ENCODE measurements at regions not wholly inside any gene's neighbourhood (a gene's known extent, or its start where the extent isn't known, plus 50 kb on each side); places are given as distances from the start of the nearest gene placed in this dataset.

DNA sequence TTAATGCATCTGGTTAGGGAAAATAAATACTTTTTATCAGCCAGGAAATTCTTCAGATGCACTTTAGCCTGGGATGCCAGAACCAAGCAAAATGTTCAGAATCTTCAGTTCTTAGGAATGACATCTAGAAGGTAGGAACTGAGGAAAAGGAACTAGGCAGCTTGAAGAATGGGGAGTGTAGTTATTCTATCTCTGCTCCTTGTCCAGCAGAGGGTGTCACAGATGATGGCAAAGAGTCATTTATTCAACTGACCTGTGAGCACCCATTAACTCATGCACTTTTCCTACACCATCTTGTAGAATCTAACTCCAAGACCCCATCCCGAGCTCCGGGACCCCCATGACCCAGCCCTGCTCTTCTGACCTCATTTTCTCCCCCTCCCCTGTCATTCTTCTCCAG is 122.1 kb upstream of the ISX start:
- DNase-seq, result no peak

DNA sequence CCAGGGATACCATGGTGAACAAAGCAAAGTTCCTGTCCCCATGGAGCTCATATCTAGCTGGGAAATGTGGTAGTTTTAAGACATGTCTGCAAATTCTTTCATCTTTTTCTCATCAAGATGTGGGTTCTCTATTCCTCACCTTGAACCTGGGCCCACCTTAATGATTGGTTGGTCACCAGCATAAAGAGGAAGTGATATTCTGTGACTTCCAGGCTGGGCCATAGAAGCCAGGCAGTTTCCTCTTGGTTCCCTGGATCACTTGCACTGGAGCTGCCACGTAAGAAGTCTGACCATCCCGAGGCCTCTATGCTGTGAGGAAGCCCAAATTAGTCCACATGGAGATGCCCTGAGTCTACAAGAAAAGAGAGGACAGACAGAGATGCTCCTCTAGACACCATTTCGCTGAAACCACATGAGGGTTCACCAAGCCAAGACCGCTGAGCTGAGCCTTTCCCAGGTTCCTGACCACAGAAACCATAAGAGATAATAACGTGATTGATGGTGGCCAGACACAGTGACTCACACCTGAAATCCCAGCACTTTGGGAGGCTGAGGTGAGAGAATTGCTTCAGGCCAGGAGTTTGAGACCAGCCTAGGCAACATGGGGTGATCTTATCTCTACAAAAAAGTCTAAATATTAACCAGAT is 119.5 kb upstream of the ISX start:
- no peak for DNase-seq

DNA sequence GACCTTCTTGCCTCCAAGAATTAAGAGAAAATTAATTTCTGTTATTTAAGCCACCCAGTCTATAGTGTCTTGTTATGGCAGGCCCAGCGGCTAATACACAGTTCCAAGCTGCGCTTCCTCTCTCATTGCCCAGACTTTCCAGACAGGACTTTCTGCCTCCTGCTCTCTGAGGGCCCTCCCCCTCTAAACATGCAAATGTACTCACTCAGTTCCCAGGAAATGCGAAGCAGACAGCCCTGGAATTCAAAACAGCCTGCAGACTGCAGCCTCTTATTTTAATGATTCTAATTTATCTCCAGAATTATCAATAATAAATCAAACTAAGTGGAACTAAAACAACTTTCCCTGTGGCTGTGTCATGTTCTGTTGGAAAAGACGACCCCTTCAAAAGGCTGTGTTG is 115.5 kb upstream of the ISX start:
- DNase-seq, result no peak

DNA sequence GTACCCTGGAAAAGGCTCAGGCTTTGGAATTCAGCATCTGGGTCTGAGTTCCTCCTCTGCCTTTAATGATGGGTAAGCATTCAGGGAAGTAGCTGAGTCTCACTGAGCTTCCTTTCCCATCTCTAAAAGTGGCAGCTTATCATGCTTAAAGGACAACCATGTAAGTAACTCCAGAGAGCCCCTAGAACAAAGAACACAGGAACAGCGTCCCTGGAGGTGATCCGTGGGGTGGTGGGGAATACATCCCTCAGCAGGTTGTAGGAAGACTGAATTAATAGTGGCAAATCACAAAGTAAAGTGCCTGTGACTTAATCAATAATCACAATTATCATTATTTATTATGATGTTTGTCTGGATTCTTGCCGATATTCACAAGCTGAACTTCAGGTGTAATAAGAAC is 114.7 kb upstream of the ISX start:
- DNase-seq, result no peak

DNA sequence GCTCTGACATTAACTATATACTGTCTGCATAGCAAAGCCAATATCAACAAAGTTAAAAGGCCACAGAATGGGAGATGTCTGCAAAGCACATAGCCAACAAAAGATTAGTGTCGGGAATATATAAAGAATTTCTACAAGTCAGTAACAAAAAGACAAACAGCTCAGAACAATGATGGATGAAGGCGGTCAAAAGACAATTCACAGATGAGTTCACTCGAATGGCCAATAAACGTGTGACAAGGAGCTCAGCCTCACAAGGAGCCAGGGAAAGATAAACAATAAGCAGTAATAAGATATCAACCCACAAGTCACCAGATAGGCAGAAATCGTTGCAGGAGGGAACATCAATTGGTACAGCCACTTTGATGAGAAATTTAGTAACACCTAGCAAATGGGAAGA is 106.0 kb upstream of the ISX start:
- DNase-seq, result no peak

DNA sequence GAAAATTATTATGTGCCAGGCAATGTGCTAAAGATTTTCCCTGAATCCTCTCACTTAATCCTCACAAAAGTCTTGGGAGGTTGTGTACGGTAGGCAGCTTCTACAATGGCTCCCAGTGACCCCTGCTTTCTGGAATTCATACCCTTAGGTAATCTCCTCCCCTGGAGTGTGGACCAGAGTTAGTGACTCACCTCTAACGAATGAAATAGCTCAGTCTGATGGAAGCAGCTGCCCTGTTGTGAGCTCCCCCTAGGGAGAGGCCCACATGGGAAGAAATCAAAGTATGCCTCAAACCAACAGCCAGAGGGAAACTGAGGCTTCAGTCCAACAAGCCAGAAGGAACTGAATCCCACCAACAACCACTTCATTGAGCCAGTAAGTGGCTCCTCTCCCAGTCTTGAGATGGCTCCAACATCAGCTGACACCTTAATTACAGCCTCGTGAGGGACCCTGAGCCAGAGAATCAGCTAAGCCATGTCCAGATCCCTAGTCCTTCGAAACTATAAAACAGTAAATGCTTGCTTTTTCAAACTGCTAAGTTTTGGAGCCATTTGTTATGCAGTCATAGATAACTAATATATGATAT is 98.9 kb upstream of the ISX start:
- DNase-seq, result no peak

DNA sequence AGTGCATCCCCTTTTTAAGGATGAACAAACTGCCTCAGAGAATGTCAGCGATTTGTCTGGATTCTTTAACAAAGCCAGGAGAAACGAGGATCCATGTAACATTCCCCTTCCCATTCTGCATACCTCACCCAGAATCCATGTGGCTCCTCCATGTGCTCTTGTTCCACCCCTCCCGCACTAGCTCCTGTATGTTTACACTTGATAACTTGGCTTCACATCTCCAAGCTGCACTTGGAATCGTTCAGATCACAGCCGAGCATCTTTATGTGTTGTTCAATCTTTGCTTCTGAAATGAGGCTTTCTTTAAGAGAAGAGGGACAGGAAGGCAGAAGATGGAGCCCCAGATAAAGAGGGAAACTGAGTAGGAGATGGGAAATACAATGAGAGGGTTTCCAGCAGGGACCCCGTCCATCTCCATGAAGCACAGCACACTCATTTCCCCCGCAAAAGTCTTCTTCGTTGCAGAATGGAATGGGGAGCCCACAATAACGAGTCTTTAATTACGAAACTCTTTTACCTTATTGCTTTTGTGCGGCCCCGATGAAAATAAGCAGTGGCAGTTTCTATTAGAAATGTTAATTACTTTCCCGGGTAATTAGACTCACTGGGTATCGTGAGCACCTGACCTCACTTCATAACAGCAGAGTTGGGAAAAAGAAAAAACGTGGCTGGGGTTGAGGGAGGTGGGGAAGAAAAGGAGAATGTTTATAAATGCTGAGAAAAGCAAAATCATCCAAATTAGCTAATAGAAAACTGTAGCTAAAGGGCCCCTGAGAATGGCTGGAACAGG is 96.8 kb upstream of the ISX start:
- no peak for DNase-seq

DNA sequence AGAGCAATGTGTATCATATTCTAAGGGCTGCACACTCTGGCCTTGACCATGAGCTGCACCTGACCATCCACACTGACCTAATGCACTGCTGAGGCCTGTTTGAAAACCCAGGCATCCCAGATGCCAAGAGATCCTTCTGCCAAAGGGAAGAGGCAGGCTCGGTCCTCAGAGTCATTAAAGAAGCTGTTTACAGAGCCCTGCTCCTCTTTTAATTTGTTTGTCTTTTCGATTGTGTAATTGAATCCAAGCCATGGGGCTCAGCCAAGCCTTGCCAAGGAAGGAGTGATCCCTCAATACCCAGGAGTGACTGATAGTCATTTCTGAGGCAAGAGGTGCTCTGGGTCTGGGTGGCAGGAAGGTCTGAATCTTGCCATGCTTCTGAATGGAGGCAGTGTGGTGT is 94.5 kb upstream of the ISX start:
- no peak for DNase-seq

DNA sequence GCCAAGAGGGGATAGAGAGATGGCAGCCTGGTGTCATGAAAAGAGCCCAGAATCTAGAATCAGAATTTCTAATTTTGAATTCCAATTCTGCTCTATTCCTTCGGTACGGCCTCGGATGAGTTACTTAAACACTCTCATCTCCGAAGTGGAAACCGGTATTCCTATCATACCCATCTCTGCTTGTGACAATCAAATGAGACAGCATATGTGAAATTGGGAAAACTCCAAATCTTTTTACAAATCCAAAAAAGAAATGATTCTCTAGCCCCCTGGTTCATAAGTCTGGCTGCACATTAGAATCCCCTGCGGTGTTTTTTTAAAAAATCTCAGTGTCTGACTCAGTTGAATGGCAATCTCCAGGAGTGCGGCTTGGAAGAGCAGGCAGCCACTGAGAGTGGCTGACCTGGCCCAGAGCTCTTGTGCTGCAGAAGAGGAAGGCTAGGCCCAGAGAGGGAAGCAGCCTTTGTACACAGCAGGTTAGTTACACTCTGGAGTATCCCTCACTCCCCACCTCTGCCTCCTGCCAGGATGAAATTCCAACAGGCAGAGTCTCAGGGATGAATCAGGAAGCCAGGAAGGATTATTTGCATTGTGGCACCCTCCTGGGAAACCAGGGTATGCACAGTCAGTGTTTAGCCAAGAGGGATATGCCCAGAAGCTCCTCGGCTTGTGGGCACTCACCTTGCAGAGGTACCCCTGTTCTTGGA is 93.6 kb upstream of the ISX start:
- DNase-seq, result no peak

DNA sequence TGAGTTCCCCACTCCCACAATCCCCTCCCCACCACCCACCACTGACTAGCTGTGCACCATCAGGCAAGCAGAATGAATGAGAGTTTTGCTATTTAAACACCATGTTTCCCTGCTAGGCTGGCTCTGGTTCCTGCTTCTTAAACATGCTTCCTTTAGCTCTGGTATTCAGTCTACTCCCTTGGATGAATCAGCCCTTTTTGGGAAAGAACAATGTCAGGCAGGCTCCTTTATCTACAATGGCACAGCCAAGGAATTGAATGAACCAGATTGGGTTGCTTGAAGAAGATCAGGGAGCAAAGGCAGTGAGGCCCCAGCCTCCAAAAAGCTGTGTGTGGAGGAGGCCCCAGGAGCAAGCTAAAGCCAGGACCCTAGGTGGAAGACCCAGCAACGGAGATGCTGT is 92.9 kb upstream of the ISX start:
- DNase-seq, result no peak

DNA sequence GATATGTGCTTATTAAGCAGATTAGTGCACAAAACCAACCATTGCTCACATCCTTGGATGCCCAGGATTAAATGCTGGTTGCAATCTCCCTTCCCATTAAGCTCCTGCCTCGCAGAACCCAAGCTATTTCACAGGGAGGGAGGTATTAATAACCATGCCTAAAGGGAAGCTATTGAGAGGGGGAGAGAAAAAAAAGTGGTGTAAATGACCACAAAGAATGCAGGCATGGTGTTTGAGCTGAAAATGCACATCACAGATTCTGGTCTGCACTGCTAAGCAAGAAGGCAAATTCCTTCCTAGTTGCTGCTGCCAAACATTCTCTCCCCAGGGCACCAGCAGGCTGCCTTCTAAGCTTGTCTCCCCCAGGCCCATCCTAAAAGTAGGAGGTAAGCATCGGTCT is 92.0 kb upstream of the ISX start:
- DNase-seq, result no peak

DNA sequence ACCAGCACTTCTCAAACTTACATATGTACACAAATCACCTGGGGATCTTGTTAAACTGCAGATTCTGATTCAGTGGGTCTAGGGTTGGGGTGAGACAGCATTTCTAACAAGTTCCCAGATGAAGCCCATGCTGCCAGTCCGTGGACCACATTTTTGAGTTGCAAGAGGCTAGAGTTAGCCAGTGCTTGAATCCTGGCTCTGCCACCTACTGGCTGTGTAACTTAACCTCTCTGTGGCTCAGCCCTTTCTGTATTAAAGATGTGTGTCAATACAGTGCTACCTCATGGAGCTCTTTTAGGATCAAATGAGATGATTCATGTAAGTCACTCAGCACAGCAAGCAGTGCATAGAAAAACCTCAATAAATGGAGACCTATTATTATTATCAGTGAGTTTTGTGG is 90.2 kb upstream of the ISX start:
- DNase-seq, result no peak

DNA sequence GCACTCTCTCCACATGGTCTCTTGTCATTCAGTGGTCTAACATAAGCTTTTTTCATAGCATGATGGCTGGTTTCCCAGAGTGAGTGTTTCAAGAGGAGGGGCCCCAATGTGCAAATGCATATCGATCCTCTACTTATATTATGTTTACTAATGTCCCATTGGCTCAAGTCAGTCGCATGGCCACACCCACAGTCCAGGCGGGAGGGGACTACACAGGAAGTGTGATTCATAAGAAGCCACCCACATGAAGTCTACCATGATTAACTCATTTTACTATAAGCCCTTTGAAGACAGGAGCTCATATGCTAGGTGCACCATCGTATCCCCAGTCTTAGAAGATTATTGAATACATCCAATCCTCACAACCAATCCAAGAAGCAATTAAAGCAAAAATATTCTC is 89.5 kb upstream of the ISX start:
- no peak for DNase-seq

DNA sequence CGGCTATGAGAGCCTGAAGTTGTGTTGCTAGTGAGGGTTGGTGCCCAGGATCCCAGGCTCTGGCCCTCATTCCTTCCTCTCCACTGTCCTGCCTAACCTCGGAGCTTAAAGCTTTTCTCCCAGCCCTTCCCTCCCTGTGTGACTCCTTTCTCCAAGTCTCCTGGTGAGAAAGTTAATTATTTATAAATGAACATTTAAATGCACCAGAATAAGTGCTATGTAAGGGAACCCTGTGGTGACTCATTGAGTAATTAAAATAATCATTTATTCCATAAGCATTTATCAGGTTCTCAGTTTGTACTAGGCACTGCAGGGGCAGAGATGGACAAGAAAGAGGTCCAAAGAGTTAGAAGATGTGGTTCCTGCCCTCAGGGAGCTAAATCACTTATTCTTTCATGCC is 89.1 kb upstream of the ISX start:
- DNase-seq, result no peak

DNA sequence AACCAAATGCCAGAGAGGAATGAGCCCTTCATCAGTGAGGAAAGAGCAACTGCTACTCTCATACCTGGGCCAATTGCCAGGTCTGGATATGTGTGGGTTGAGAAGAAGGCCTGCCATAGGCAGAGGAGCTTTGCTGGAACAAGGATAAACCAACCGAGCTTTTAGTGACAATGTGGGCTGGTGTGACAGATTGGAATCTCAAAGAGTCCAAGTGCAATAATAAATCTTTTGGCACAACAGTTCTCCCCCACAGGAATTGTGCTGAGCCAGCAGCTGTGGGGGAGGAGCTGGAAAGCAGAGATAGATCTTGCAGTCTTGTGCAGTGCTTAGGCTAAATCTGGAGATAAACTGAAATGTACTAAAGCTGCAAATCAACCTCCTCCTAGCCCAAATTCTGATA is 79.4 kb upstream of the ISX start:
- DNase-seq, result no peak

DNA sequence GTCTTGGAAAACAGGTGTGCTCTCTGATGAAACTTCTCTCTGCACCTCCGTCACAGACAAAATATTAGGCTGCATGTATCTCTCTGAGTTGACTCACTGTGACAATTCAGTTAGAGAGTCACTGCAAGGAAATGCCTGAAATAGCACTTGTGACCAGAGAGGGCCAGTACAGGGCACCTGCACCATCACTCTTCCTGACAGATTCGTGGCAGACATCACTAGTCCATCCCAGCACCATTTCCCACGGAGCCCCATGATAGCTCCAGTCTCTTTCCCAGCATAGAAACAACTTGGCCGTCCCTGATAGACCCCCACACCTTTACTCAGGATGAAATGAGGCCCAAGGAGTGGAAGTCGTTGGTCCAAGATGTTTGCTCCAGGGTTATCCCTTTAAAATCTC is 73.3 kb upstream of the ISX start:
- DNase-seq, result no peak

DNA sequence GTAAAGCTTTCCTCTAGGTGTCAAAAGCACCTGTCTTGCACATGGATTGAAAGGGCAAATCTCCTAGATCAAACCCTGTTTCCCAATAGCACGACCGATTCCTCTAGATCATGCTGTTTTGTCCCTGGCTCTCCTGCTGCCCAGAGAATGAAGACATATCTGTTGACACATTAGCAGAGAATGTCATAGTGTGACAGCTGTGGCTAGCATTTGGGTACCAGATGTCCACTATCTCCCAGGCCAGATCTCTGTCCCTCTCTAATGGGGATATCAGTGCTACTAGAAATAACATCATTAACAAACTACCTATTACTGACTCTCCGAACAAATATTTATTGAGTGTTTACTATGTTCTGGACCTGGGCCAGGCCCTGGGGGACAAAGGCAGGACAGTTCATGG is 72.4 kb upstream of the ISX start:
- no peak for DNase-seq

DNA sequence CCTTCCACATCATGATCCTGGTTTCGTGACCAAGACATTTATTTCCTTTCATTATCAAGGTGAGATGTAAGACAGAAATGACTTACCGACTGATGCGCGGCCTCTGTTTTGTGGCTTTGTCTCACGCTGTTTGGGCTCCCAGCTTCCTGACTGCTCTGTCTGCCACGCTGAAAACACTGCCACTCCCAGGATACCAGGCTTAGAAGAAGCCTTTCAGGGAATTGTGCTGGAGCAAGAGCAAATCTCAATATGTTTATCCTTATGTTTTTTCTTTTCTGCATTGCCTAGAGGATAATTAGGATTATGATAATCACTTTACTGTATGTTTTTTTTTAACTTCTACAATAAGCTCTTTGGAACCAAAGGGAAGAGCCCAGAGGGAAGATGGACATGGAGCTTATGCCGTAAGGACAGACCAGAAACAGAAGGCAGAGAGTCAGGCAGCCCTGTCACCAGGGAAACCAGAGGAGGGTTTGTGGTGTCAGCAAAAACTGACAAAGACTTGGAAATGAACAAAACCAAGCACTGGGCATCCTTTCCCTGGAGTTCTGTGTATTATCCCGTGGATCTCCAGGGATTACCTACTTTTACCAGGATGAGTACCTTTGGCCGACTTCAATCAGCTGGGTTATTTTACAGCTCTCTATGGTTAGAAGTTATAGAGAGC is 68.2 kb upstream of the ISX start:
- DNase-seq, result no peak

DNA sequence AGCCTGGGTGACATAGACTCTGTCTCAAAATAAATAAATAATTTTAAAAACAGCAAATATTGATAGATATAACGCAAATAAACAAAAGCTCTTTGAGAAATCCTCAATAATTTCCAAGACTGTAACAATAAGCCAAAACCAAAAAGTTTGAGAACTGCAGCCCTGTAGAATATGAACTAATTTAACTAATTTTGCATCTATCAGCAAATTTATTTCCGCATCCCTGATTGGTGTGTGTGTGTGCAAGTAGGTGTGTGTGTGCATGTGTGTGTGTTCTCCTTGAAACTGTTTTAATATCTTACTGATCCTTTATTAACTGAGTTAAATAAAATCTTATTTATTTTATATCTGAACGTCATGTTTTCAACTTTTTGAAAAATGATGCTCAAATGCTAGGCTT is 67.0 kb upstream of the ISX start:
- no peak for DNase-seq

DNA sequence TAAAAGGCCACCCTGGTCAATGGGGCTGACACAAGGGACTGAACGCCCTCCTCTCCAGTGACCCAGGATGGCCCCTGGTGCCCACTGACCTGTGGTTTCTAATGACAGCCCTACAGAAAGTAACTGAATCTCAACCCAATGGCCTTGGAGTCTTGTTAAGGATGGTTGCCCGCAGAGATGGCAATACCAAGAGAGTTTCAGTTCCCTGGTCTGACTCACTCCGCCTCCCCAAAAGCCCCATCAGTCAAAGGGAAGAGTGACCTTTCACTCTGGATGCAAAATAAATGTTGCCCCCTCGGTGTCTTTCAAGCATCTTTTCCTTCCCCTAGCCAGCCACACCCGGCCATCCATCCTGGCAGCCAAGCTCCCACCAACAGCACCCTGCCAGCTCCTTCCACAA is 57.7 kb upstream of the ISX start:
- DNase-seq, result no peak

DNA sequence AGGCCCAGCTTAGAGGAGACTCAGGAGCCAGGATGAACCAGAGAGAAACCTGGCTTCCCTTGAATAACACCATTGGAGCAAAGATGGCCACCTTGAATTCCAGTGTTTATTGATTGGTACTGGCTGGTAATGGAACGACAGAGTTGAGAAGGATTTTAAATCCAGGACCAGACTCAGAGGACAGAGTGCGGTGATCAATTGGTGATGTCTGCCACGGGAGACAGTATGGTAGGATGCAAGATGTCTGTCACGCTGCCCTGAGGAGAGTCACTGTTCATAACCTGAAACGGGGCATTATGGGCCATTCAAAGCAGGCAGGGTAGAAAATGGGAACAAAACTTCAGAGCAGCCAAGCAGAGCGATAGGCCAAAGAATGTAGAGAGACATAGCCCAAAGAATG is 55.4 kb upstream of the ISX start:
- DNase-seq, result no peak

DNA sequence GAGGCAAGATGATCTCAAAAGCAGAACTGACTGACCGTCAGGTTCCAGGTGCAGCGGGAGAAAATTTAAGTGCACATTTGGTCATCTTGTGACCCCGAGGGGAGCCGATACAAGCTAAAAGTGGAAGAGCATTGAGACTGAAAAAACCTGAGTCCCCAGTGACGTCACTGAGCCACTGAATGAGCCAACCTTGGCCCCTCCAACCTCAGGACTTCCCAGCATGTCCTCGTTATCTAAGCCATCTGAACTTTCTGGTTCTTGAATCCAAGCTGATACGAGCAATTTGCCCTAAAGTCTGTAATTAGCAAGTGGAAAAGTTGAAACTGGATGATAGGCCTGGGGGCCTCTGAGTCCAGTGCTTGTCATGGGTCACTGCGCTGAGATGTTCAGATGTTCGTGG is 51.1 kb upstream of the ISX start:
- DNase-seq, result no peak
